DND-41 (cell line): ENCODE measurements at regions not wholly inside any gene's neighbourhood (a gene's known extent, or its start where the extent isn't known, plus 50 kb on each side); places are given as distances from the start of the nearest gene placed in this dataset.

Experiments used
- CTCF ChIP-seq: IDR thresholded peaks from 2 replicates; pipeline ENCODE4 v1.5.1; 2012; ENCODE audit warnings: borderline replicate concordance, low read length, moderate library complexity, mild to moderate bottlenecking; ENCODE audit not compliant: poor library complexity, severe bottlenecking; ENCODE audit errors: extremely low read depth
- EZH2 ChIP-seq: IDR thresholded peaks from 3 replicates; pipeline ENCODE4 v1.6.1; 2012; ENCODE audit warnings: borderline replicate concordance, low read depth, mild to moderate bottlenecking, moderate library complexity, low read length, inconsistent platforms; ENCODE audit not compliant: severe bottlenecking

- TF ChIP-seq CTCF, result no peak
- no peak for TF ChIP-seq EZH2
These were observed 91.0 kb upstream of the CDH13 start for GRCh38 chr16:82535764-82536163.
